Left renal pelvis (tissue), 4 donors: ENCODE measurements at regions not wholly inside any gene's neighbourhood (a gene's known extent, or its start where the extent isn't known, plus 50 kb on each side); places are given as distances from the start of the nearest gene placed in this dataset.
"Not testable (repeated sequence)": the region's sequence is repeated elsewhere in the genome, so short reads cannot be mapped to it uniquely, and the experiment has no call there.

Experiments used
- DNase-seq, 4 donors: peaks; one replicate each; pipeline ENCODE4 v3.0.0-alpha.2; 2013; ENCODE audit warnings: low read depth in 4 of 4, low spot score in 3 of 4

DNA sequence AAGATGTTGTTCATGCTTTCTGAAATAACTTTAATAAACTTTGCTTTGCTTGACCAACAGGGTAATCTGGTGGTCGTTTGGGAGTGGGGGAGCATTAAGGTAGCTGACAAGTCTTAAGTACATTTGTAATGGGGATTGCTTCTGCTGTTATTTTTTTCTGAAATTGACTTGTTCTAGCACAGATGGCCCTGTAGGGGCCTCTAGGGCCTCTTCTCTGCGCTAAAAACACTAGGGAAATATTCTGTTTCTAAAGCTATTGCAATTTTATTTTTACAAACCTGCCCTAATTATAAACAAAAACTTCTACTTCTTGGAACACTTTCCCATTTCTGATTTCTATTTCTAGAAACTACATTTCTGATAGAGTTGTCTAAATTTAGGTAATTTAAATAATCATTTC, 191.3 kb upstream of the KCNJ3 start:
- DNase-seq: no peak

DNA sequence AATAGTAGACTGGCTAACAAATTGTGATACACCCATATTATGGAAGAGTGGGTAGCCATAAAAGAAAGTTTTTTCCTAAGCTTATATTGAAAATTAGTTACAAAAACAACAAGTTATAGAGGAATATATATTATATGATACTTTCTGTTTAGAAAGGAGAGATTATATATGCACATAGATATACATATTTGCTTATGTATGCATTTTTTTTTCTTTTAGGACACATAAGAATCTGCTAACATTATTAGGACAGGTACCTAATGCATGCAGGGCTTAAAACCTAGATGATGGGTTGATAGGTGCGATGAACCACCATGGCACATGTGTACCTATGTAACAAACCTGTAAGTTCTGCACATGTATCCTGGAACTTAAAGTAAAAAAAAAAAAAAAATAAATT, 179.6 kb upstream of the KCNJ3 start:
- no peak for DNase-seq

GRCh38 chr2:154520951-154521350, 177.5 kb upstream of the KCNJ3 start:
- DNase-seq: not testable (repeated sequence)

- DNase-seq: no peak
These were observed 172.3 kb upstream of the KCNJ3 start for GRCh38 chr2:154526234-154526633.

- no peak for DNase-seq
These were observed 170.5 kb upstream of the KCNJ3 start for GRCh38 chr2:154527962-154528361.

DNA sequence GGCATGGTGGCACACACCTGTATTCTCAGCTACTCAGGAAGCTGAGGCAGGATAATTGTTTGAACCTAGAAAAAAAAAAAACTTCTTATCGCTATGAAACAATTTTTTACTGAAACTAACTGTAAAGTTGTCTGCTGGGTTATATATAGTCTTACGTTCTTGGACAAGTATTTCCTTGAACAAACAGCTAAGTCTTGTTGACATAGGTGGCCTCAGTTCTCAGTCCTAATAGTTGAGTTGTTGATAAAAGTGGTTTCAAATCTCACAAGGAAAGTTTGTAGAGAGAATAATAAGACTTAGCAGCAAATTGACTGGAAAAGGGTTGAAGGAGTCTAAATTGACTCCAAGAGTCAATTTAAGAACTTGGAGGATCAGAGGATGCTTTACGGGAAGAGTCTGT, 166.5 kb upstream of the KCNJ3 start:
- DNase-seq: no peak

DNA sequence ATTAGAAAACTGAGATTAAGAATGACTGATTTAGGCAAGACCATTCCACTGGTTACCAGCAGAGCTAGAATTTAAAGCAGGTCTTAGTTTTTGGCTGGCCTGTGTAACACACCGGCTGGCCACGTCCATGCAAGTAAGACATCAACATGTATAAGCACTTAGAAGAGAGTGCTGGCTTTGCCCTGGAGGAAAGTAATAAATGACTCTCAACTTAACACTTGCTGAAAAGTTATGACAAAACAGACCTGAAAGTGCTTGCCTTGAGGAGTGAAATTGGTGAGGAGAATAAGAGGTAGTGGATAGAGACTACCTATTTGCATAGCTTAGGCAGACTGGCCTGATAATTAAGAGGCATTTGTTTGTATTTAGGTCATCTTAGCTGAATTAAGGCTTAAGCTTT, 165.7 kb upstream of the KCNJ3 start:
- no peak for DNase-seq

- DNase-seq: no peak
These were observed 165.1 kb upstream of the KCNJ3 start for GRCh38 chr2:154533300-154533940.

- DNase-seq: no peak
These were observed 161.5 kb upstream of the KCNJ3 start for GRCh38 chr2:154537024-154537423.

DNA sequence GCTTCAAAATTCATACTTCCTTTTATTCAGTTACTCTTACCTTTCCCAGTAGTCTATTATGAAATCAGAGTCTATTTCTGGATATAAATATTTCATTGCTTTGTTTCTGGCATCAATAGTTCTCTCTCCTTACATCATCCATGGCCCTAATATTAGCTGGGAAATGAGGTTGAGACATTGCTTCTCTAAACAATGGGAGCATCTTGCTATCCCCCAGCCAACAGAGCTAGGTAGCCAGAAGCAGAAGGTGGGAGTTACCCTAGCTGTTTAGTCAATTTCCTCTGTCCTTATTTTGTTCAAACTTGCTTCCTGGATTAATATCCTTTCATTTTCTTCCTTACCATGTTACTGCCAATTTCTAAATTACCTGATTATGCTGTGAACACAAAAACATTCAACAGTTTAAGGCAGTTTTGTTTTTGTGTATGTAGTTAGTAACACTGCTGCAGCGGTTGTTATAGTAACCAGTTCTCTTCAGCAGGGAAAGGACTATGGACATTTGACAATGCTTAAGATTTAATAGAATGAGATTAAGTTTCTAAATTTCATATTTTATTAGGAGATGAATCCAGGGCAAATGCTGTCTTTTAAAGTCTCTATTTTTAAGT, 160.5 kb upstream of the KCNJ3 start:
- no peak for DNase-seq

DNA sequence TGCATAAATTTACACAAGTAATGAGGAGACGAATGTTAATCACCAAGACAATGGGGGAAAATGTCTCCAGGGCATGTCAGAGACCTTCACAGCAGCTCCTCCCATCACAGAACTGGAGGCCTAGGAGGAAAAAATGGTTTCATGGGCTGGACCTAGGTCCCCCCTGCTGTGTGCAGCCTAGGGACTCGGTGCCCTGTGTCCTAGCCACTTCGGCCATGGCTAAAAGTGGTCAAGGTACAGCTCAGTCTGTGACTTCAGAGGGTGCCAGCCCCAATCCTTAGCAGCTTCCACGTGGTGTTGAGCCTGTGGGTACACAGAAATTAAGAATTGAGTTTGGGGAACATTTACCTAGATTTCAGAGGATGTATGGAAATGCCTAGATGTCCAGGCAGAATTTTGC, 152.2 kb upstream of the KCNJ3 start:
- DNase-seq: no peak

DNA sequence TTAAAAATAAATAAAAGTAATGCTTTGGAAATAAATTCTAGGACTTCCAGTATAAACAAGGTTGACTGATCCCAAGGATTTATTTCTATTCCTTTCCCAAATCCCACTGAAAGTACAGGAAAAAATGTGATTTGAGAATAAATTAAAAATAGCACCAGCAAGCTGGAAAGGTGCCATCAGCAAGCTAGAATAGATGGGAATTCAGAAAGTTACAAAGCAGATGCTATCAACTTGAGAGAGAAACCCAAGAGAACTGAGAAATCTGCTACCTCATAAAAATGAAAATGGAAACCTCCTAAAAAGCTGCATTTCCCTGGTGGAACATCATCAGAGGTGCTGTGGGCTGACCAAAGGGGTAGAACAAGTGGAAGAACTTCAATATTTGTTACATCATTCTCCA, 148.6 kb upstream of the KCNJ3 start:
- DNase-seq: no peak

DNA sequence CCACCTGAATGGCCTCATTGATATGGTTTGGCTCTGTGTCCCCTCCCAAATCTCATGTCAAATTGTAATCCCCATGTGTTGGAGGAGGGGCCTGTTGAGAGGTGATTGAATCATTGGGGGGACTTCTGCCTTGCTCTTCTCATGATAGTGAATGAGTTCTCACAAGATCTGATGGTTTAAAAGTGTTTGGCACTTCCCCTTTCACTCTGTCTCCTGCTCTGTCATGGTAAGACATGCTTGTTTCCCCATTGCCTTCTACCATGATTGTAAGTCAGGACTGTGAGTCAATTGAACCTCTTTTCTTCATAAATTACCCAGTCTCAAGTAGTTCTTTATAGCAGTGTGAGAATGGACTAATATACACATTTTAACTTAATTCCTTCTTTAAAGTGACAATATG, 146.8 kb upstream of the KCNJ3 start:
- no peak for DNase-seq

DNA sequence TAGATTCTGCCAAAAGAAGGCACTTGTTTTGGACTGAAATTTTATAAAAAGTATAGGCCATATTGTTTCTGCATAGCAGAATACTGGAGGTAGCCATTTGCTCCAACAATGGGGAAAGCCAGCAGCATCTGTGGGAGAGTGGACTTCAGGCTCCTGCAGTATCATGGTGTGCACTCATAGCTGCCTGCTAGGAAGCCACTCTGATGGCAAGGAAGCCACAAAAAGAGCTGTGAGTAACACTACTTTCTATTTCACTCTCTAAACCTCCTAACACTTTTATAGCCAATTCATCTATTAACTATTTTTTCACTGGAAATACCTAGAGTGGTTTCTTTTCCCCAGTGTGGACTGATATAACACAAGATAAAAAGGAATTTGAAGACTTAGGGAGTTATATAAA, 144.4 kb upstream of the KCNJ3 start:
- DNase-seq: no peak

DNA sequence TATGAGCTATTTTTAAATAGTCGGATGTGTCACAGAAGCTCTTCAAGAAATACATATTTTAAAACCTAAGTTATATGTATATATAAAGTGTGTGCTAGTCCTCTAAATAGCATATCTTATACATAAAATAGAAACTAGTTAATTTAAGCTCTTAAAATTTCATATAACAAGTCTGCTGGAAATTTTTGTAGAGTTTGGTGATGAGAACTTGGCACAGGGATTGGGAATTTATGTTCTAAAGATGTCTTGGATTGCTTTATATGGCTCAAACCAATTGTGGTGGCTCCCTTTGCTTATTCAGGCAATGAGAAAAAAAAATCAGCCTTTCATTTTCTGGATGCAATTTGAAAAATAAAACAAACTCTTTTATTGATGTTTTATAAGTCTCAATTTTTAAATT, 142.8 kb upstream of the KCNJ3 start:
- DNase-seq: no peak

- DNase-seq: no peak
These were observed 142.3 kb upstream of the KCNJ3 start for GRCh38 chr2:154556146-154556545.

GRCh38 chr2:154556607-154557006, 141.9 kb upstream of the KCNJ3 start:
- DNase-seq: no peak

GRCh38 chr2:154557906-154558305, 140.6 kb upstream of the KCNJ3 start:
- no peak for DNase-seq

DNA sequence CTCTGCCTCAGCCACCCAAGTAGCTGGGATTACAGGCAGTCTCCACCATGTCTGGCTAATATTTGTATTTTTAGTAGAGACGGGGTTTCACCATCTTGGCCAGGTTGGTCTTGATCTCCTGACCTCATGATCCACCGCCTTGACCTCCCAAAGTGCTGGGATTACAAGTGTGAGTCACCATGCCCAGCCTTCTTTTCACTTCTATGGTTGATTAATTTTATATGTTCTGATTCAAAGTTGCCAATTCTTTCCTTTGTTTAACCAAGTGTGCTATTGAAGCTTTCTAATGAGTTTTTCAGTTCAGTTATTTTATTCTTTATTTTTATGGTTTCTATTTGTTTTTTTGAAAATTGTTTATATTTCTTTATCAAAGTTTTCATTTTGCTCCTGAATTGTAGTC, 133.1 kb upstream of the KCNJ3 start:
- DNase-seq: no peak

DNA sequence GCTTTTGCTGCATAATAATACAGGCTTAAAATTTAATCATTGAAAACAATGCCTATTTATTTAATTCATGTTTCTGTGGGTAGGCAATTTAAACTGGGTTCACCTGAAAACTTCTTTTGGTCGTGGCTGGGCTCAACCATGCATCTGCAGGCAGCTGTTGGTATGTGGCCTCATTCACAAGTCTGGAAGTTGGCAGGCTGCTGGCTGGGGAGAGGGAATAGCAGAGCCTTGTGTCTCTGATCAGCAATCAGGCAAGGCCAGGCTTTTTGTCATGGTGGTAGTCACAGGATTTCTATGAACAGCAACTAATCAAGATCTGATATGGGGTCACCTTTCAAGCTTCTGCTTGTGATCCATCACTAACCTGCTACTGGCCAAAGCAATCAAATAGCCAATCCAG, 130.1 kb upstream of the KCNJ3 start:
- DNase-seq: no peak

DNA sequence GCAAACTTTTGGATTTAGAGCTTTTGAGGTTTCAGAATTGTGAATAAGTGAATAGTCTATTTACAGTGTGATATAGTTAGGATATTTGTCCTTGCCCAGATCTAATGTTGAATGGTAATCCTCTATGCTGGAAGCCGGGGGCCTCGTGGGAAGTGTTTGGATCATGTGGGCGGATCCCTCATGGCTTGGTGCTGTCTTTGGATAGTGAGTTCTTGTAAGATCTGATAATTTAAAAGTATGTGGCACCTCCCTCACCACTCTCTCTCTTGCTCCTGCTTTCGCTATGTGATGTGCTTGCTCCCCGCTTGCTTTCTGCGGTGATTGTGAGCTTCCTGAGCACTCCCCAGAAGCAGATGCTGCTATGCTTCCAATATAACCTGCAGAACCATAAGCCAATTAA, 128.0 kb upstream of the KCNJ3 start:
- DNase-seq: no peak

GRCh38 chr2:154576699-154577098, 121.8 kb upstream of the KCNJ3 start:
- not testable (repeated sequence) for DNase-seq

DNA sequence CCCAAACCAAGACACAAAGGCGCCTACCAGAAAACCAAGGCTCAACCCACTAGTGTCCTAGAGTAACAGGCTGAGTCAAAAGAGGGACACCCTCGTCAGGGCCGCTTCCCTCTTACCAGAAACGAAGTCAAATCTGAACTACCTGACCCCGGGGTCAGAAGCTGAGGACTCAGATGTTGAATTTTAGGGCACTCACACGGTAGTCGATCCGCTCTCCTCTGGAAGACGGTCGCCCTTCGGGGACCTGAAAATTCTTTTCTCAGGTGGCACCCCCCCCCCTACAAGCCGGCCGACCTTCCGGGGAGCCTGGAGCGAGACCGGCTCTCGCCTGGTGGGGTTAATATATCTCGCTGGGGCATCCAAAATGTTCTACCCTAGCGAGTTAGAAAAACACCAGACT, 121.1 kb upstream of the KCNJ3 start:
- no peak for DNase-seq
